ENCODE measurements at regions not wholly inside any gene's neighbourhood (a gene's known extent, or its start where the extent isn't known, plus 50 kb on each side); places are given as distances from the start of the nearest gene placed in this dataset.

DNA sequence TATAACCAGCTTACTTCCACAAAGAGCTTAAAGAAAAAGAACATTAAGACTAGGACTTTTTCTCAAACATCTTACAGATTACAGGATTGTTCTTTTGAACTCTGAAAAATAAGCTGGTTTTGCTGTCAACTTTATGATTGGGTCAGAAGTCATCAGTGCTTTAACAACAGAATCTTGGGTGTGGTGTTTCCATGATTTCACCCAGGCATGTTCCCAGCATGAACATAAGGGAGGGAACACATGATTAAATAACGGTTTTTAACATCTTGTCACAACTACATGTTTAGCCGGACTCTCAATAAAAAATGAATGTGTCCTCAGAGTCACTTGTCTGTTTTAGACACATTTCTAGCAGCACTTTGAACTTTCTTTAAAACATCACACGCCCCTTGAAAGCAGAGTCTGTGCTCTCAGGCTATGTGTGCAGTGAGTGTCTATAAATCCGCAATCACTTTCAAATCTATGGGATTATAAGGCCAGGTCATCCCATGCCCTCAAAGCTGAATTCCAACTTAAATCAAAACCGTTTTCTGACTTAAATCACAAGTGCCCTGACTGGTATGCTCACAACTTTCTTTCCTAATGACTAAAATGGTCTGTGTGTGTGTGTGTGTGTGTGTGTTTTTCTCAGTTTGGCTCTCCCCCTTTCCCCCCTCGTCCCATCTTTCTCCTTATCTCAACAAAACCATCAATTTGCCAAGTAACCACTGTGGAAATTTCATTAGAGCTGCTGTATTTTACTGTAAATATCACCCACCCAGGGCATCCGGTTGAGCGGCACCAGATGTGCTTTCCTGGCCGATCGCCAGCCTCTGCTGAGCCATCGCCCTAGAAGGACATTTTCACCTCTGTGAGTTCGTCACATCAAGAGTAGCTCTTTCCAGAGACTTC is 216.8 kb upstream of the DTNBP1 start:
- ChIA-PET CTCF (no interaction called here), RAD21 (ENCODE audit: low non-redundant PET in 1 of 2, low total read pairs in 2 of 2, uncharacterized antibody in 2 of 2, unreplicated experiment in 2 of 2) (no interaction called here), POLR2A (no interaction called here)
- no peak for DNase-seq (ENCODE audit: low read depth, low spot score)
- H3K79me2 ChIP-seq (ENCODE audit: insufficient read depth, low read length) = no peaks in the 10 kb centered on the region
- no peaks in the 10 kb centered on the region for H4K20me1 ChIP-seq (ENCODE audit: insufficient read depth)
- H3K27me3 ChIP-seq (ENCODE audit: insufficient read depth, low read length) = no peaks in the 10 kb centered on the region
- no peak for ATAC-seq
- intact Hi-C loops (cut with micrococcal nuclease) = no loop called here
- no TSS peak for BruUV-seq (replicated peaks)
- no peak overlapping the region for H3K9ac ChIP-seq (ENCODE audit: low read length)
- no peak overlapping the region for H2AFZ ChIP-seq (ENCODE audit: low read depth, low read length, poor library complexity, severe bottlenecking)
- H3K4me2 ChIP-seq (ENCODE audit: low read length) = no peak overlapping the region
- no peaks in the 10 kb centered on the region for H3K4me1 ChIP-seq (ENCODE audit: control insufficient read depth in 1 of 2, insufficient read depth in 2 of 2, low read length in 2 of 2)
- H3K4me3 ChIP-seq (replicated peaks in 1 of 2; ENCODE audit: low read depth in 1 of 2, low read length in 2 of 2) = no peak overlapping the region
- H3K9me3 ChIP-seq (ENCODE audit: control insufficient read depth in 1 of 2, insufficient read depth in 1 of 2, low read depth in 1 of 2, low read length in 2 of 2) = no peaks in the 10 kb centered on the region
- TF ChIP-seq, protein P1, sequence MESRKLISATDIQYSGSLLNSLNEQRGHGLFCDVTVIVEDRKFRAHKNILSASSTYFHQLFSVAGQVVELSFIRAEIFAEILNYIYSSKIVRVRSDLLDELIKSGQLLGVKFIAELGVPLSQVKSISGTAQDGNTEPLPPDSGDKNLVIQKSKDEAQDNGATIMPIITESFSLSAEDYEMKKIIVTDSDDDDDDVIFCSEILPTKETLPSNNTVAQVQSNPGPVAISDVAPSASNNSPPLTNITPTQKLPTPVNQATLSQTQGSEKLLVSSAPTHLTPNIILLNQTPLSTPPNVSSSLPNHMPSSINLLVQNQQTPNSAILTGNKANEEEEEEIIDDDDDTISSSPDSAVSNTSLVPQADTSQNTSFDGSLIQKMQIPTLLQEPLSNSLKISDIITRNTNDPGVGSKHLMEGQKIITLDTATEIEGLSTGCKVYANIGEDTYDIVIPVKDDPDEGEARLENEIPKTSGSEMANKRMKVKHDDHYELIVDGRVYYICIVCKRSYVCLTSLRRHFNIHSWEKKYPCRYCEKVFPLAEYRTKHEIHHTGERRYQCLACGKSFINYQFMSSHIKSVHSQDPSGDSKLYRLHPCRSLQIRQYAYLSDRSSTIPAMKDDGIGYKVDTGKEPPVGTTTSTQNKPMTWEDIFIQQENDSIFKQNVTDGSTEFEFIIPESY (IDR thresholded peaks at IDR 0.05; ENCODE audit: extremely low read depth, insufficient replicate concordance, low read length) = no peak
- TF ChIP-seq EGR1 (IDR thresholded peaks at IDR 0.05; ENCODE audit: low read depth) = no peak
- no peaks in the 10 kb centered on the region for H3K9me2 ChIP-seq (ENCODE audit: insufficient read depth)
- no peaks in the 10 kb centered on the region for H3K36me3 ChIP-seq (ENCODE audit: control insufficient read depth in 1 of 2, insufficient read depth in 2 of 2, low read length in 2 of 2)
- no peak overlapping the region for H3K27ac ChIP-seq (ENCODE audit: low read depth, low read length)

DNA sequence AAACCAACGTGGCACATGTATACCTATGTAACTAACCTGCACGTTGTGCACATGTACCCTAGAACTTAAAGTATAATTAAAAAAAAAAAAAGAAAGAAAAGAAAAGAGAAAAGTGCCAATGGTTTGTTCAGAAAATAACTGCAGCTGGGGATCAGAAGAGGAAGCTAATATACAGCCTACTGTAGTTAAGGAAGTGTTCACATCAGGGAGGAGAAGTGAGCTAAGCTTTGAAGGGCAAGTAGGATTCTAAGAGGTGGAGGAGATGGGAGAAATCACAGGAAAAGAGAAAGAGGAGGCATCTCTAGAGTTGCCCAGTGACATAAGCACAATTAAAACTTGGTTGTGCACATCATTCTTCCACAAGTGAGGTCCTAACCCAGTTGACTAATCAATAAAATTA is 214.4 kb upstream of the DTNBP1 start:
- ATAC-seq (no peak), DNase-seq (ENCODE audit: low read depth, low spot score) (no peak)
- POLR2A ChIA-PET = no interaction called here
- Histone ChIP-seq H3K27ac (ENCODE audit: low read depth, low read length) (no peak overlapping the region), H3K79me2 (ENCODE audit: insufficient read depth, low read length) (no peaks in the 10 kb centered on the region), H3K9me2 (ENCODE audit: insufficient read depth) (no peaks in the 10 kb centered on the region), H3K27me3 (ENCODE audit: insufficient read depth, low read length) (no peaks in the 10 kb centered on the region), H2AFZ (ENCODE audit: low read depth, low read length, poor library complexity, severe bottlenecking) (no peak overlapping the region), H3K9me3 (ENCODE audit: control insufficient read depth in 1 of 2, insufficient read depth in 1 of 2, low read depth in 1 of 2, low read length in 2 of 2) (no peaks in the 10 kb centered on the region), H3K4me2 (ENCODE audit: low read length) (no peak overlapping the region), H3K4me3 (replicated peaks in 1 of 2; ENCODE audit: low read depth in 1 of 2, low read length in 2 of 2) (no peak overlapping the region), H4K20me1 (ENCODE audit: insufficient read depth) (no peaks in the 10 kb centered on the region), H3K9ac (ENCODE audit: low read length) (no peak overlapping the region), H3K4me1 (ENCODE audit: control insufficient read depth in 1 of 2, insufficient read depth in 2 of 2, low read length in 2 of 2) (no peaks in the 10 kb centered on the region), H3K36me3 (ENCODE audit: control insufficient read depth in 1 of 2, insufficient read depth in 2 of 2, low read length in 2 of 2) (no peaks in the 10 kb centered on the region)
- intact Hi-C loops (cut with micrococcal nuclease) = no loop called here
- CTCF ChIA-PET = no interaction called here
- TF ChIP-seq CTCF (IDR thresholded peaks at IDR 0.05 in 2 of 3, conservative IDR thresholded peaks at IDR 0.05 in 1 of 3; ENCODE audit: borderline replicate concordance in 1 of 3, insufficient read depth in 1 of 3, low read depth in 2 of 3, low read length in 2 of 3) = no peak
- no peak for TF ChIP-seq POLR2A (IDR thresholded peaks at IDR 0.05; ENCODE audit: borderline replicate concordance, extremely low read depth, insufficient read depth, insufficient read length)
- TF ChIP-seq YY1 (IDR thresholded peaks at IDR 0.05; ENCODE audit: extremely low read depth, insufficient replicate concordance, low read depth, low read length) = no peak
- TF ChIP-seq FOSL1 (IDR thresholded peaks at IDR 0.05; ENCODE audit: low read depth) = no peak
- TF ChIP-seq REST (IDR thresholded peaks at IDR 0.05; ENCODE audit: low read depth) = no peak
- TF ChIP-seq RAD21 (IDR thresholded peaks at IDR 0.05; ENCODE audit: low read depth) = no peak
- no peak for TF ChIP-seq SP1 (IDR thresholded peaks at IDR 0.05; ENCODE audit: low read depth)
- TF ChIP-seq POLR2AphosphoS5 (IDR thresholded peaks at IDR 0.05; ENCODE audit: low read depth, low read length) = no peak
- no peak for TF ChIP-seq CEBPB (IDR thresholded peaks at IDR 0.05; ENCODE audit: low read depth)
- RAD21 ChIA-PET (ENCODE audit: low non-redundant PET in 1 of 2, low total read pairs in 2 of 2, uncharacterized antibody in 2 of 2, unreplicated experiment in 2 of 2) = no interaction called here
- BruUV-seq (replicated peaks) = no TSS peak
